ENCODE measurements at regions not wholly inside any gene's neighbourhood (a gene's known extent, or its start where the extent isn't known, plus 50 kb on each side); places are given as distances from the start of the nearest gene placed in this dataset.

DNA sequence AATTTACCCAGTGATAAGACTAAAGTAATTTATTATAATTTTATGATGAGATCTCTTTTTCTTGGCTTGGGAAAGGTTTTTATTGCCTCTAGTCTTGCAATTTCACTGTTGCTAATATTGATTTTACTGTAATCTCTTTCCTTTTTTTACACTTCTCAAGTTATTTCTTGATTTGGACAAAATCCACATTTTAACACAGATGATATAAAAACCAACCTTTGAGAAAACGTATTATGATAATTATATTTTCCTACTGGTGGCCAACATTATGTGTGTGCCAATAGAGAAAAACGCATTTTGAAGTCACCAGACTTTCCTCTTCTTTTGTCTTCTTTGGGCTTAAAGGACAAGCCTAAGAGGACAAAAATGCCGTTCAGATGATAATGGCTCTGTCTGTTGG lies 314.9 kb downstream of the PRDM2 start:
- no peak for DNase-seq (ENCODE audit: extremely low spot score, unreplicated experiment)
- Mint-ChIP-seq H3K9me3 (no peaks in the 10 kb centered on the region), H3K36me3 (no peaks in the 10 kb centered on the region), H3K27ac (no peak overlapping the region), H3K4me3 (no peak overlapping the region), H3K27me3 (peaks cover 10% of the 10 kb centered on the region), H3K4me1 (ENCODE audit: unreplicated experiment) (no peaks in the 10 kb centered on the region)
- TF ChIP-seq, protein P1, sequence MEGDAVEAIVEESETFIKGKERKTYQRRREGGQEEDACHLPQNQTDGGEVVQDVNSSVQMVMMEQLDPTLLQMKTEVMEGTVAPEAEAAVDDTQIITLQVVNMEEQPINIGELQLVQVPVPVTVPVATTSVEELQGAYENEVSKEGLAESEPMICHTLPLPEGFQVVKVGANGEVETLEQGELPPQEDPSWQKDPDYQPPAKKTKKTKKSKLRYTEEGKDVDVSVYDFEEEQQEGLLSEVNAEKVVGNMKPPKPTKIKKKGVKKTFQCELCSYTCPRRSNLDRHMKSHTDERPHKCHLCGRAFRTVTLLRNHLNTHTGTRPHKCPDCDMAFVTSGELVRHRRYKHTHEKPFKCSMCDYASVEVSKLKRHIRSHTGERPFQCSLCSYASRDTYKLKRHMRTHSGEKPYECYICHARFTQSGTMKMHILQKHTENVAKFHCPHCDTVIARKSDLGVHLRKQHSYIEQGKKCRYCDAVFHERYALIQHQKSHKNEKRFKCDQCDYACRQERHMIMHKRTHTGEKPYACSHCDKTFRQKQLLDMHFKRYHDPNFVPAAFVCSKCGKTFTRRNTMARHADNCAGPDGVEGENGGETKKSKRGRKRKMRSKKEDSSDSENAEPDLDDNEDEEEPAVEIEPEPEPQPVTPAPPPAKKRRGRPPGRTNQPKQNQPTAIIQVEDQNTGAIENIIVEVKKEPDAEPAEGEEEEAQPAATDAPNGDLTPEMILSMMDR (conservative IDR thresholded peaks at IDR 0.05) = no peak

DNA sequence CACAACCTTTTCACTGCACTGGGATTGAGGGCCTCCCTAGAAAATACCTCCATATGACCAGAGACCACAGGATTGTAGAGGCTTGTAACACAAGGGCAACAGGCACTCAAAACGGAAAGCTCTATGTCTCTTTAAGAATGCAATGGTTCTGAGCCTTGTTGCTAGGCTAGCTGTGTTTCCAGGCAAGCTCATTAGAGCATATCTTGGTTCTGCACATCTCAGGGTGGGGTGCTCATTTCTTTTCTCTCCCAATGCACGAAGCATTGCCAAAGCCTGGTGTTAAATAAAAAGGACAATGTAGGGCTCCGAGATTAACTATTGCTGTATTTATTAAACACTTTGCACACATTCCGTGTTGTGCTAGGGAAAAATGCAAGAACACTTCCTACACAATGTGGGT lies 315.9 kb downstream of the PRDM2 start:
- Mint-ChIP-seq H3K4me1 (ENCODE audit: unreplicated experiment) (no peaks in the 10 kb centered on the region), H3K27me3 (peaks cover 10% of the 10 kb centered on the region), H3K27ac (no peak overlapping the region), H3K9me3 (no peaks in the 10 kb centered on the region), H3K36me3 (no peaks in the 10 kb centered on the region), H3K4me3 (no peak overlapping the region)
- TF ChIP-seq, protein P1 (conservative IDR thresholded peaks at IDR 0.05) = no peak
- DNase-seq (ENCODE audit: extremely low spot score, unreplicated experiment) = no peak

GRCh38 chr1:14017531-14017961 lies 317.6 kb downstream of the PRDM2 start:
- H3K36me3 Mint-ChIP-seq = no peaks in the 10 kb centered on the region
- H3K4me3 Mint-ChIP-seq = no peak overlapping the region

GRCh38 chr1:14019461-14019860 lies 319.5 kb downstream of the PRDM2 start:
- DNase-seq (ENCODE audit: extremely low spot score, unreplicated experiment) = no peak
- Mint-ChIP-seq H3K27me3 (peaks cover 8% of the 10 kb centered on the region), H3K9me3 (no peaks in the 10 kb centered on the region), H3K4me3 (no peak overlapping the region), H3K36me3 (no peaks in the 10 kb centered on the region), H3K27ac (no peak overlapping the region), H3K4me1 (ENCODE audit: unreplicated experiment) (no peaks in the 10 kb centered on the region)
- TF ChIP-seq, protein P1 (conservative IDR thresholded peaks at IDR 0.05) = no peak

More at GRCh38 chr1:14017531-14017961, 317.6 kb downstream of the PRDM2 start:
- Mint-ChIP-seq H3K9me3 (no peaks in the 10 kb centered on the region), H3K27me3 (peaks cover 7% of the 10 kb centered on the region), H3K4me1 (ENCODE audit: unreplicated experiment) (no peaks in the 10 kb centered on the region), H3K27ac (no peak overlapping the region)
- TF ChIP-seq, protein P1 (conservative IDR thresholded peaks at IDR 0.05) = no peak
- DNase-seq (ENCODE audit: extremely low spot score, unreplicated experiment) = no peak

- Mint-ChIP-seq H3K27ac (no peak overlapping the region), H3K27me3 (peaks cover 13% of the 10 kb centered on the region), H3K36me3 (no peaks in the 10 kb centered on the region), H3K4me1 (ENCODE audit: unreplicated experiment) (no peaks in the 10 kb centered on the region), H3K4me3 (no peak overlapping the region), H3K9me3 (no peaks in the 10 kb centered on the region)
- no peak for DNase-seq (ENCODE audit: extremely low spot score, unreplicated experiment)
- TF ChIP-seq, protein P1 (conservative IDR thresholded peaks at IDR 0.05) = no peak
Measured at GRCh38 chr1:14020006-14020405, 320.0 kb downstream of the PRDM2 start.

DNA sequence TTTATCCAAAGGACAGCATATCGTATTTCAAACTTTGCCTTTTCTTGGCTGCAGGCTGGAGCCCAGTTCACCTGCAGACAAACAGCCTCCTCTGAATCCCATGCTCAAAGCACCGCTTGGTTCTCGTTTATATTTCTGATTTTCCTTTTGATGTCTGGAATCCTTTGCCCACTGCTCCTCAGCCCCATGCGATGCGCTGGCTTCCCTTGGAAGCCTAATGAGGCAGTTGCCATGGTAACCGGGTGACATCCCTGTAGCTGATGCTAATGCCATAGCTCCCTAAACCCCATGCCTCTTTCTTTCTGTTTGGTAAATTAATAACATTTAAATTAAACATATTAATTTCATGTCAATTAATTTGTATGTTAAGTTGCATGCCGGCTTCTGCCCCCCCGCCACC lies 327.1 kb downstream of the PRDM2 start:
- no peak for DNase-seq (ENCODE audit: extremely low spot score, unreplicated experiment)
- Mint-ChIP-seq H3K9me3 (no peaks in the 10 kb centered on the region), H3K36me3 (no peaks in the 10 kb centered on the region), H3K4me1 (ENCODE audit: unreplicated experiment) (no peaks in the 10 kb centered on the region), H3K27me3 (peaks cover 33% of the 10 kb centered on the region), H3K4me3 (no peak overlapping the region), H3K27ac (no peak overlapping the region)
- TF ChIP-seq, protein P1 (conservative IDR thresholded peaks at IDR 0.05) = no peak

Data from type B pancreatic cell (in vitro differentiated cells).